Keratinocyte (primary cell): ENCODE measurements at regions not wholly inside any gene's neighbourhood (a gene's known extent, or its start where the extent isn't known, plus 50 kb on each side); places are given as distances from the start of the nearest gene placed in this dataset.

Source experiments
- DNase-seq: peaks from one replicate; pipeline ENCODE4 v3.0.0-alpha.2; 2011; ENCODE audit warnings: low read depth, missing footprints, low spot score
- FAIRE-seq: peaks from 2 replicates; lab custom pipeline; 2011; peaks lifted over from hg19 to GRCh38; lab: Jason Lieb, UNC
- H2AFZ ChIP-seq: 2 replicates; pipeline ENCODE4 v1.6.0; 2012; ENCODE audit warnings: low read length, control low read depth, inconsistent platforms; ENCODE audit not compliant: control insufficient read depth
- H3K27ac ChIP-seq: 2 replicates; pipeline ENCODE4 v1.5.1; 2011; ENCODE audit warnings: low read length; ENCODE audit not compliant: control insufficient read depth, insufficient read depth
- H3K27me3 ChIP-seq: 3 replicates; pipeline ENCODE4 v1.6.0; 2011; ENCODE audit warnings: low read length; ENCODE audit not compliant: control insufficient read depth, insufficient read depth; ENCODE audit errors: extremely low read depth
- H3K36me3 ChIP-seq, 2 experiments: 2 replicates in 1 of 2; 3 replicates in 1 of 2; pipeline ENCODE4 v1.5.1; 2011; ENCODE audit warnings: low read length in 2 of 2, mild to moderate bottlenecking in 1 of 2; ENCODE audit not compliant: control insufficient read depth in 2 of 2, insufficient read depth in 2 of 2; ENCODE audit errors: extremely low read depth in 1 of 2
- H3K4me1 ChIP-seq: 3 replicates; pipeline ENCODE4 v1.5.1; 2011; ENCODE audit warnings: low read length; ENCODE audit not compliant: control insufficient read depth, insufficient read depth; ENCODE audit errors: extremely low read depth
- H3K4me2 ChIP-seq: 3 replicates; pipeline ENCODE4 v1.6.0; 2011; ENCODE audit warnings: low read depth, low read length; ENCODE audit not compliant: control insufficient read depth, insufficient read depth; ENCODE audit errors: extremely low read depth
- H3K4me3 ChIP-seq, 3 experiments: fragments of 200-600 bp in 1 of 3; sonication (generic) in 1 of 3; 2 replicates in 2 of 3; 3 replicates in 1 of 3; pipeline ENCODE4 v1.5.1; 2011 to 2016; ENCODE audit warnings: low read length in 3 of 3, mild to moderate bottlenecking in 3 of 3, control low read depth in 2 of 3, inconsistent platforms in 1 of 3, low read depth in 1 of 3, mixed read lengths in 1 of 3, mixed run types in 1 of 3, moderate library complexity in 1 of 3; ENCODE audit not compliant: control insufficient read depth in 2 of 3, insufficient read depth in 2 of 3; ENCODE audit errors: extremely low read depth in 1 of 3
- H3K79me2 ChIP-seq: 2 replicates; pipeline ENCODE4 v1.6.0; 2012; ENCODE audit warnings: low read length; ENCODE audit not compliant: control insufficient read depth, insufficient read depth
- H3K9ac ChIP-seq: 3 replicates; pipeline ENCODE4 v1.6.0; 2011; ENCODE audit warnings: low read length; ENCODE audit not compliant: control insufficient read depth, insufficient read depth; ENCODE audit errors: extremely low read depth
- H3K9me1 ChIP-seq: 3 replicates; pipeline ENCODE4 v1.6.0; 2011; ENCODE audit warnings: low read length; ENCODE audit not compliant: control insufficient read depth, insufficient read depth; ENCODE audit errors: extremely low read depth
- H3K9me3 ChIP-seq: 2 replicates; pipeline ENCODE4 v1.5.1; 2012; ENCODE audit warnings: low read depth, low read length; ENCODE audit not compliant: control insufficient read depth
- H4K20me1 ChIP-seq: 3 replicates; pipeline ENCODE4 v1.6.0; 2011; ENCODE audit warnings: low read length; ENCODE audit not compliant: control insufficient read depth, insufficient read depth; ENCODE audit errors: extremely low read depth
- CTCF ChIP-seq, 3 experiments: IDR thresholded peaks in 1 of 3; conservative IDR thresholded peaks in 1 of 3; optimal IDR thresholded peaks in 1 of 3; 2 replicates in 2 of 3; 3 replicates in 1 of 3; pipeline versions ENCODE3 to v1.5.1; 2011; ENCODE audit warnings: low read length in 3 of 3, mild to moderate bottlenecking in 3 of 3, moderate library complexity in 2 of 3, control low read depth in 1 of 3, inconsistent platforms in 1 of 3; ENCODE audit not compliant: insufficient read depth in 2 of 3; ENCODE audit errors: extremely low read depth in 1 of 3
- EZH2 ChIP-seq: IDR thresholded peaks from one replicate; pipeline ENCODE4 v1.6.1; 2012; ENCODE audit warnings: inconsistent platforms, mild to moderate bottlenecking, low read length, moderate library complexity
- dilution Hi-C: fragments of 300-500 bp; cut with MboI; formaldehyde crosslinking; loops from one replicate; pipeline ENCODE4 v1.7.0; 2020; ENCODE audit warnings: low sequenced_read_pairs; ENCODE audit not compliant: extremely low pct_ligation_motif_present

- no peak for DNase-seq
- Histone ChIP-seq H3K9me3 (no peaks in the 10 kb centered on the region), H4K20me1 (no peaks in the 10 kb centered on the region), H3K4me3 (no peak overlapping the region), H3K27me3 (no peaks in the 10 kb centered on the region), H3K79me2 (no peaks in the 10 kb centered on the region), H3K4me2 (no peak overlapping the region), H2AFZ (no peak overlapping the region), H3K4me1 (no peaks in the 10 kb centered on the region), H3K9me1 (no peaks in the 10 kb centered on the region), H3K36me3 (no peaks in the 10 kb centered on the region), H3K9ac (no peak overlapping the region), H3K27ac (no peak overlapping the region)
- no peak for TF ChIP-seq CTCF (optimal IDR thresholded peaks at IDR 0.05 in 1 of 3, IDR thresholded peaks at IDR 0.05 in 1 of 3, conservative IDR thresholded peaks at IDR 0.05 in 1 of 3; ENCODE audit: extremely low read depth in 1 of 3, insufficient read depth in 2 of 3, low read length in 3 of 3)
- no peak for TF ChIP-seq EZH2
- dilution Hi-C loops: no loop called here
- FAIRE-seq: no peak
These were observed 67.9 kb upstream of the SHISA3 start for GRCh38 chr4:42329421-42329820.

- TF ChIP-seq CTCF (optimal IDR thresholded peaks at IDR 0.05 in 1 of 3, IDR thresholded peaks at IDR 0.05 in 1 of 3, conservative IDR thresholded peaks at IDR 0.05 in 1 of 3; ENCODE audit: extremely low read depth in 1 of 3, insufficient read depth in 2 of 3, low read length in 3 of 3) (no peak), EZH2 (no peak)
- Histone ChIP-seq H3K4me1 (no peaks in the 10 kb centered on the region), H3K9me1 (no peaks in the 10 kb centered on the region), H3K4me3 (no peak overlapping the region), H3K4me2 (no peak overlapping the region), H3K9ac (no peak overlapping the region), H3K27ac (no peak overlapping the region), H3K9me3 (no peaks in the 10 kb centered on the region), H4K20me1 (no peaks in the 10 kb centered on the region), H3K79me2 (no peaks in the 10 kb centered on the region), H2AFZ (no peak overlapping the region), H3K27me3 (no peaks in the 10 kb centered on the region), H3K36me3 (no peaks in the 10 kb centered on the region)
- dilution Hi-C loops: no loop called here
- DNase-seq (no peak), FAIRE-seq (no peak)
These were observed 67.2 kb upstream of the SHISA3 start for GRCh38 chr4:42330002-42330592.
